Stimulated activated naive B cell treated with anti-CD40 and anti-IgM and Interleukin-4, amounts not matched to agents 10 μg/mL and 1 μg/mL and 100 μg/mL, for 72 hours (primary cell): ENCODE measurements at regions not wholly inside any gene's neighbourhood (a gene's known extent, or its start where the extent isn't known, plus 50 kb on each side); places are given as distances from the start of the nearest gene placed in this dataset.

Experiments
- ATAC-seq, 2 donors: fragments of 150-1000 bp; cut with Tn5 transposase; replicated peaks; 2 replicates each; pipeline ENCODE4 v1.10.0; 2021; ENCODE audit warnings: moderate library complexity in 1 of 2
- DNase-seq: peaks from one replicate; pipeline ENCODE4 v3.0.0; 2021
- H3K27ac Mint-ChIP-seq: one replicate; pipeline ENCODE4 v1.8.0; 2022; ENCODE audit warnings: mild to moderate bottlenecking, mixed read lengths
- H3K27me3 Mint-ChIP-seq, 2 donors: one replicate each; pipeline ENCODE4 v1.8.0; 2022; ENCODE audit warnings: mixed read lengths in 2 of 2
- H3K36me3 Mint-ChIP-seq, 2 donors: one replicate each; pipeline ENCODE4 v1.8.0; 2022; ENCODE audit warnings: mixed read lengths in 2 of 2, mild to moderate bottlenecking in 1 of 2
- H3K4me1 Mint-ChIP-seq, 2 donors: one replicate each; pipeline ENCODE4 v1.8.0; 2022; ENCODE audit warnings: mixed read lengths in 2 of 2, mild to moderate bottlenecking in 1 of 2
- H3K4me3 Mint-ChIP-seq, 2 donors: one replicate each; pipeline ENCODE4 v1.8.0; 2022; ENCODE audit warnings: mild to moderate bottlenecking in 2 of 2, mixed read lengths in 2 of 2, moderate library complexity in 1 of 2
- H3K9me3 Mint-ChIP-seq, 2 donors: one replicate each; pipeline ENCODE4 v1.8.0; 2022; ENCODE audit warnings: mixed read lengths in 2 of 2, mild to moderate bottlenecking in 1 of 2

DNA sequence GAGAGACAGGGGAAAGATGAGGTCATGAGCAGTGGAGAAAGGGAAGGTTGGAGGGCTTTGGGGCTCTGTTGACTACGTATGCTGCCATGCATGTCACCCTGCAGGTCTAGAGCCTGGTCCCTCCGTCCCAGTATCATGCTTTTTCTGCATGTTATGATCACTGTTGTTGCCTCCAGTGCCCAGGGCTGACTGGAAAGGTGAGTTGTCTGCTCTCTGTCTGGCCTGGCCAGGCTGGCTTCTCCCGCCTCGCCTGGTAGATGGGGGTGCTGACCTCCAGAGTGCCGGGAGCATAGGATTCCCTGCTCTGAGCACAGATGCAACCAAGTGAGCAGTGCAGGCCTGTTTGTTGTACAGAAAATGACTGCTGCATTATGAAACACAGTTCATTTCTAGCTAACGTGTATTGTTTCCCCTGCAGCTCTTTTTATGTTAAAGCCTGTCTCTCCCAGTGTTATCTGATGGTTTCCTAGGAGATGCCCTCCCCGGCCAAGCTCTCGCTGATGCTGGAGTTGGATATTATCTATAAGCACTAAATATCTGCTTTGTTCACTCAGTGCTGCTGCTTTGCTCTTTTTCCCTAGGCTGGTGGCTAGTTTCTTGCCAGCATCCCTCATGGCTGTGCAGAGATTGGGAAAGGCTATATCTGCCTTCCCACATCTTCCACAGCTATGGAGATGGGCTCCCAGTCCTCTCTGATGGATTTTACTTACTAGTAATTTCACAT lies 158.2 kb downstream of the TDRD15 start:
- H3K4me3 Mint-ChIP-seq, result no peak overlapping the region
- H3K27ac Mint-ChIP-seq, result no peak overlapping the region
- no peaks in the 10 kb centered on the region for H3K36me3 Mint-ChIP-seq
- no peaks in the 10 kb centered on the region for H3K9me3 Mint-ChIP-seq
- no peaks in the 10 kb centered on the region for H3K4me1 Mint-ChIP-seq
- no peak for DNase-seq
- no peak for ATAC-seq
- H3K27me3 Mint-ChIP-seq, result peaks cover 0 to 8% of the 10 kb centered on the region in 2 donors

DNA sequence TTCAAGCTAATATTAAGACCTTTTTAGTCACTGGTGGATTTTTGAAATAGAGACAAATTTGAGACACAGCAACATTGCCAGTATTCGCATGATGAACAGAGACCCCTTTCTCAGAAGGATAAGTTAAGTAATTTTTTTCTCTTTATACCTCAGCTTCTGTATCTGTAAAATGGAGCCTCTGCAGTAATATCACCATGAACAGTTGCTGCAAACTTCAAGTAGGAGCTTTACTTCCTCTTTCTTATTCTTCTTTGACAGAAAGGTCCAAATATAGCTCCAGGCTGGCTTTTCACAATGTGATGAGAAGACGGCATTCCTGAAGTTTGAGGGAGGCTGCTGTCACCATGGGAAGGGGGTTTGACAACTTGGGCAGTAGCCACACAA lies 158.7 kb downstream of the TDRD15 start:
- H3K9me3 Mint-ChIP-seq, result no peaks in the 10 kb centered on the region
- H3K4me1 Mint-ChIP-seq, result no peaks in the 10 kb centered on the region
- H3K36me3 Mint-ChIP-seq, result no peaks in the 10 kb centered on the region
- H3K27me3 Mint-ChIP-seq, result peaks cover 0 to 8% of the 10 kb centered on the region in 2 donors
- ATAC-seq (no peak), DNase-seq (no peak)
- H3K4me3 Mint-ChIP-seq, result no peak overlapping the region
- H3K27ac Mint-ChIP-seq, result no peak overlapping the region

DNA sequence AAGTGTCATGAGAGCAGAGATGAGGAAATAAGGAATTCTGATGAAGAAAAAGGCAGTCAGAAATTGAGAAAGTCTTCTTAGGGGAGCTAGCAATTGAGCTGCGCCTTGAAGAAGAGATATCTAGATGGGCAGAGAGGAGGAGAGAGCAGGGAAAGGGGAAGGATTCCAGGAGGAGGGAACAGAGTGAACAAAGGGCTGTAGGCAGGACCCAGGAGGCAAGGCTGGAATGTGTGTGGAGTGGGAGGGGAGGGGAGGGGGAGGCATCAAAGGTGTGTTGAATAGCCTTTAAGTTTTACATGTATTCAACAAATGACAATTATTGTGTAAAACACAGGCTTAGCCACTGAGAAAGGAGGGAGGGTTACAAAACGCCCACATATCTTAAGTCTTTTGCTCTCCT lies 164.5 kb downstream of the TDRD15 start:
- H3K9me3 Mint-ChIP-seq, result no peaks in the 10 kb centered on the region
- DNase-seq (no peak), ATAC-seq (no peak)
- H3K4me3 Mint-ChIP-seq, result no peak overlapping the region
- H3K4me1 Mint-ChIP-seq, result no peaks in the 10 kb centered on the region
- no peak overlapping the region for H3K27ac Mint-ChIP-seq
- H3K27me3 Mint-ChIP-seq, result peaks cover 0 to under 1% of the 10 kb centered on the region in 2 donors
- H3K36me3 Mint-ChIP-seq, result no peaks in the 10 kb centered on the region

DNA sequence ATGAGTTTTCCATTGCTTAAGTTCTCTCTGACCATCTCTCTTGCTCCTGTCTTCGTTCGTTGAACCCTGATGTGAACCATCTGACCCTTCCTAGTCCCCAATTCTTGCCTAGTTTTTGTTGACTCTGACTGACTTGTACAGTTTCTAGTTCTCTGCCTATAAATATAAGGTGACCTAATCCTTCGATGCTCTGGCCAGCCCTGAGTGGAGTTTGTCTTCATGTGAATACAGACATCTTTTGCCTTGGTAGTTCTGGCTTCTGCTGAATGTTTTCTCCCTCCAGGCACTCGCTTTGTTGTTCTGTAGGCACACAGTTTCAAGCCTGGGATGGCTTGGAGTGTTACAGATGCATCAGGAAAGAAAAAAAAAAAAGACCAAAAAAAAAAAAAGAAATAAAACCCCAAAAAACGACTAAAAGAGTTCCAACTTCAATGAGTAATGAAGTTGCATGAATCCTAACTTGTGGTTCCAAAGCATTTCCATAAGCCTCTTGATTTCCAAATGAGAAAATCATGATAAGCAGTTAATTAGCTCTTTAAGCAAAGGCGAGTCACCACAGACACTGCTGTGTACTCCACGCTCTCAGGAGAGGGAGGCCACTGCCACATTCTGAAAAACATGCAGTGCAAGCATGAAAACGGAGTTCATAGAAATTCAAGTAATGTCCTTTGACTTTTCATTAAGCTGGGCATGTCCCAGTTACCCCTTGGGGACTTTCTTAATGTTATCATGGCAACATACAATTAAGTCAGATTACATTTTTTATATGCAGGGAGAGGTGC lies 165.2 kb downstream of the TDRD15 start:
- no peaks in the 10 kb centered on the region for H3K9me3 Mint-ChIP-seq
- H3K27me3 Mint-ChIP-seq, result no peaks in the 10 kb centered on the region
- DNase-seq (no peak), ATAC-seq (no peak)
- H3K4me3 Mint-ChIP-seq, result no peak overlapping the region
- no peak overlapping the region for H3K27ac Mint-ChIP-seq
- H3K36me3 Mint-ChIP-seq, result no peaks in the 10 kb centered on the region
- H3K4me1 Mint-ChIP-seq, result no peaks in the 10 kb centered on the region

DNA sequence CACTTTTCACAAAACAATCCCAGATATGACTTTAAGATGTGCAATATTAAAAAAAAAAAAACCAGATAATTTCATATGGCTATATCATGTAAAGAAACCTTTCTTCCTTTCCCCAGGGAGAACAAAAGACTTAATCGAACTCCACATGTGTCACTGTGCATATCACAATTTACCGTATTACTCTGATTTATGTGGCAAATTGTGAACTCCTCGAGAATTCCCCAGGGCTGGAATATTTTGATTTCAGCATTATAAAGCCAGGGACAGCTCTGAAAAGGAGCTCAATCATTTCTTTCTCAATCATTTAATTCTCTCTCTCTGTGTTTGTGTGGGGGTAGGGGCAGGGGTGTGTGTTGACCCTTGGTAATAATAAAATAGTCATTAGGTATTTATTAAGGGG lies 165.8 kb downstream of the TDRD15 start:
- DNase-seq (no peak), ATAC-seq (no peak)
- H3K4me3 Mint-ChIP-seq, result no peak overlapping the region
- H3K27ac Mint-ChIP-seq, result no peak overlapping the region
- no peaks in the 10 kb centered on the region for H3K36me3 Mint-ChIP-seq
- H3K27me3 Mint-ChIP-seq, result no peaks in the 10 kb centered on the region
- H3K4me1 Mint-ChIP-seq, result no peaks in the 10 kb centered on the region
- H3K9me3 Mint-ChIP-seq, result no peaks in the 10 kb centered on the region

DNA sequence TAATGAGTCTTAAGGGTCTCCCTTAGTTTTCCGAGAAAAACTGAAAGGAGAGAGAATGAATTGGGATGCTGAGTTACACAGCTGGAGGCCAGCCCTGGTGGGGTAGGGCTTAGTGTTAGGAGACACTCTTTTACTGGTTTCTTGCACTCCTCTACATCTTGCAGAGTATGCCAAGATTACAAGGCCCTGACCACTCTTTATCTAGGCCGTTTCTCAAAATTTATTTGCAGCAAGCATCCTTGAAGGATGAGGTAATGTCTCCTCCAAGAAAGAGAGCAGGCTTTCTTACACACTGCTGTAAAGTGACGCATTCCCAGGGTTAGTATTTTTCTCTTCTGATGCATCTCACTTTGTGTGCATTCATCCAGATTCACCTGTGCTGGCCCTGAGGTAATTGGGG lies 166.2 kb downstream of the TDRD15 start:
- H3K4me1 Mint-ChIP-seq, result no peaks in the 10 kb centered on the region
- no peak for ATAC-seq
- DNase-seq, result no peak
- H3K9me3 Mint-ChIP-seq, result no peaks in the 10 kb centered on the region
- no peaks in the 10 kb centered on the region for H3K36me3 Mint-ChIP-seq
- H3K27ac Mint-ChIP-seq, result no peak overlapping the region
- H3K27me3 Mint-ChIP-seq, result peaks cover 0 to 1% of the 10 kb centered on the region in 2 donors
- no peak overlapping the region for H3K4me3 Mint-ChIP-seq

DNA sequence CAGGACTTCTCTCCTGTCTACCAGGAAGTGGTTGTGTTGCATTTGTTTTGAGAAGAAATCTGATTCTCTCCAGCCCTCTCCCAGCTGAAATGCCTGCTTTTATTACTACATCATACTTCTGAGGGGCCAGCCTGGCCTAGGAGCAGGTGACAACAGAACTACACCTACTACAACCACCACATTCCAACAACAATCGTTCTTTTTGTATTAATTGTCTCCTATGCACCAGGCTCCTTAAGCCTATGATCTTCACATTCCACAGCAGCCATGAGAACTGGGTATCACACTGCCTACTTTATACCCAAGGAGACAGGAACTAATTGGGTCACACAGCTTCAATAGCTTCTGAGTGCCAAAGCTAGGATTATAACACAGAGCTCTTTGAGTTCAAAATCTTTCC lies 167.7 kb downstream of the TDRD15 start:
- Mint-ChIP-seq H3K36me3 (no peaks in the 10 kb centered on the region), H3K4me1 (no peaks in the 10 kb centered on the region), H3K27ac (no peak overlapping the region), H3K4me3 (no peak overlapping the region), H3K27me3 (peaks cover 0 to 7% of the 10 kb centered on the region in 2 donors), H3K9me3 (no peaks in the 10 kb centered on the region)
- DNase-seq (no peak), ATAC-seq (no peak)

DNA sequence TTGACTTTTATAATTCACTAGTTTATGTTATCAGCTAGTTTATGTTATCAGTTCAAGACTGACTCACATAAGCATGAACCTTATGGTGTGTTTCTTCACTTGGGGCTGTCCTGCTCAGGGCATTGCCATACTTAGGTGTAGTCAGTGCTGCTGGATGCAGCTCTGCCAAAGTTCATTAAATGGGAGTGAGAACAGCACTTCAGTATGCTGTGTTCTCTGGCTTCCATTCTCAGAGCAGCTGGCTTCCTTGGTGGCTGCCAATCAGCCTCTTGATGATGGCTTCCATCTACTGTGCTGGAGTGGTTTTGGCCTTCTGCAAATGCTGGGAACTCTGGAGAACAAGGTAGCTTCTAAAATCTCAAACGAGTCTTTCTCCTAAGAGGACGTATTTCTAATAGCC lies 170.7 kb downstream of the TDRD15 start:
- Mint-ChIP-seq H3K9me3 (no peaks in the 10 kb centered on the region), H3K36me3 (no peaks in the 10 kb centered on the region), H3K27me3 (peaks cover 4 to 7% of the 10 kb centered on the region in 2 donors), H3K4me1 (no peaks in the 10 kb centered on the region), H3K4me3 (no peak overlapping the region), H3K27ac (no peak overlapping the region)
- DNase-seq, result no peak
- no peak for ATAC-seq

DNA sequence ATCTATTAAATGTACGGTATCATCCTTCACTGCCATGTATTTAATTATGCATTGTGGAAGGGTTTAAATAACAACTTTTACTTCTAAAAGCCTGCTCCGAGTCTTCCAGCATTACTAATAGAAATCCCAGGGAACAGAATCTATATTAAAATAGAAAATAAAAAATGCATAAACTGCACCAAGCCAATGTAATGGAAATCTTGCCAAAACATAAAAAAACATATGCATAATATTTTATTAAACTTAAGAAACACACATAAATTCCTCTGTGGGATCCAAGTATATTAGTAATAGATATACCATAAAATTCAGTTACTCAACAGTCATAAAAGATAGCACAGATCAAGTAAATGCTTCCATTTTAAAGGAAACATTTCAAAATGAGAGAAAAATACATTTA lies 175.6 kb downstream of the TDRD15 start:
- no peaks in the 10 kb centered on the region for H3K9me3 Mint-ChIP-seq
- DNase-seq, result no peak
- ATAC-seq, result no peak

DNA sequence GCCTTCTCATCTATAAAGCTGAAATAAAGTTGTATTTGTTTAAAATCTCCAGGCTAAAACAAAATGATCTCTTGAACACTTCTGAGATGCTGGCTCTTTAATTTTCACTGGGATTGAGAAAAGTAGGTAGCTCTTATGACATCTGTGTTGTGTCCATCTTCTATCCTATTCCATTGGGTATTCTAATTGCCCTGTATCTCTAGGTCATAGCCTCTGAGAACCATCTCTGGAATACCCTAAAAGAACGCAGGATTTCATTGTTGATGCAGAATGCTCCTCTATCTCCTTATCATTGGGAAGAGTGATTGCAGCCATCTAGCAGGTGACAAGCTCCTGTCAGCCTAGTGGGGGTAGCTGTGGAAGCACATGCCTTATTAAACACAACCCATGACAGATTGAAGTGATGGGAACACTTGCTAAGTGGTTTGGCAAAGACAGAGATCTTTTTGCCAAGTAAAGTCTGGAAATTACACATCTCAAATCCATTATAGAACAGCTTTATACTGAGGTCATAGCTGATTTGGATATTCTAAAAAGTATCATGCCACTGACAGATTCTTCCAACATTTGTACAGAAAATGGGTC lies 178.2 kb downstream of the TDRD15 start:
- H3K9me3 Mint-ChIP-seq, result no peaks in the 10 kb centered on the region
- DNase-seq (no peak), ATAC-seq (no peak)
- H3K4me3 Mint-ChIP-seq, result no peak overlapping the region
- H3K4me1 Mint-ChIP-seq, result no peaks in the 10 kb centered on the region
- no peak overlapping the region for H3K27ac Mint-ChIP-seq
- H3K36me3 Mint-ChIP-seq, result no peaks in the 10 kb centered on the region
- H3K27me3 Mint-ChIP-seq, result peaks cover 0 to 4% of the 10 kb centered on the region in 2 donors

More for the DNA sequence above, 175.6 kb downstream of the TDRD15 start:
- Mint-ChIP-seq H3K4me3 (no peak overlapping the region), H3K27ac (no peak overlapping the region), H3K4me1 (no peaks in the 10 kb centered on the region), H3K27me3 (peaks cover 4 to 7% of the 10 kb centered on the region in 2 donors), H3K36me3 (no peaks in the 10 kb centered on the region)

DNA sequence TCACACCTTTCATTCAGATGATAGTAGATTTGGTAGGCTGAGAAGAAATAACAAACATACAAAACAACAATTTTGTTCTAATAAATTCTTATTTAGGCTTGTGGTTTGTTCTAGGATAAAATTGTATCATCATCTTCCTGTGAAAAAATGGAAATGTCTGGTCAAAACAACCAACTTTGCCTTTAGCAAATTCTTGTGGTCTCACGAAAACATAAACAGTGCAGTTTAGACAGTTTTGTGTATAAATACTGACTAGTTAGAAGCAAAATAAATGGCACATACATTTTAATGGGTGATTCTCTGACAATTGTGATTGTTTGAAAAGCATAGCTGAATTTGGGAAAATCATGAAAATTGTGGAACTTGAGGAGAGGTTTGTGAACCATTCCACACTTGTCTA lies 180.1 kb downstream of the TDRD15 start:
- no peaks in the 10 kb centered on the region for H3K27me3 Mint-ChIP-seq
- no peaks in the 10 kb centered on the region for H3K36me3 Mint-ChIP-seq
- no peaks in the 10 kb centered on the region for H3K9me3 Mint-ChIP-seq
- H3K4me3 Mint-ChIP-seq, result no peak overlapping the region
- H3K27ac Mint-ChIP-seq, result no peak overlapping the region
- DNase-seq, result no peak
- H3K4me1 Mint-ChIP-seq, result no peaks in the 10 kb centered on the region
- no peak for ATAC-seq

DNA sequence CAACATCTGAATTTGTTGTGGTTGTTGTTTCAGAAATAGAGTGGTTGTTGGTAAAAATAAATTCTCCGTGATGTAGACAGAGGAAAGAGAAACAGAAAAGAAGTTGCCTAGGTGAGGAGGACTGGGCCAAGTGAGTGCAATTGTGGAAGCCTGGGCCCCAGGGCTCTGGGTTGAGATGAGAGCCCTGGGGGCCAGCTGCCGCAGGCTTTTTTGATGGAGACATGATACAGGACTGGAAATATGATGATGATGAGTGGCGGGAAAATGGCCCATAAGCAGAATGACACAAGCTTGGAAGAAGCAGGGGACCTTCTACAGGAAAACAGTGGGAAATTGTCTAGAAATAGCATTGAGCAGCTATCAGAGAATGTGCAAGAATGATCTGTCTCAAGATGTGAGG lies 181.8 kb downstream of the TDRD15 start:
- no peaks in the 10 kb centered on the region for H3K9me3 Mint-ChIP-seq
- ATAC-seq, result no peak
- no peaks in the 10 kb centered on the region for H3K27me3 Mint-ChIP-seq

DNA sequence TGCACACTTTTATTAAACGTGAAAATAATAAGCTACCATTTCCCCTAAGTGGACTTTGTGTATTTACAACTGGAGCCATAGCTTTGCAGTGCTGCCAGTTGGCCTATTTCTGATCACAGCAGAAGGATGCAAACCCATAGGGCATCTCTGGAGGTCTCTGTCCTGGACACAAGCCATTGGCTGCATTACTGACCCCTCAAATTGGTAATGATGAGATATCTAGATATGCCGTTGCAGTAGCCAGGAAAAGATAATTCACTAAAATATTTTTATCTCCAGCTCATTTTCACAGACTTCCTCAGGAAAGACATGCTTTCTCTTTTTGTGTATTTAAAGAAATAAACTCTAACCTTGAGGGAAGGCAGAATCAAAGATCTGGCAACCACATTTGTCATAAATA lies 182.5 kb downstream of the TDRD15 start:
- Mint-ChIP-seq H3K27ac (no peak overlapping the region), H3K36me3 (no peaks in the 10 kb centered on the region), H3K4me3 (no peak overlapping the region), H3K27me3 (no peaks in the 10 kb centered on the region), H3K4me1 (no peaks in the 10 kb centered on the region), H3K9me3 (no peaks in the 10 kb centered on the region)
- DNase-seq, result no peak
- no peak for ATAC-seq

More for the DNA sequence above, 181.8 kb downstream of the TDRD15 start:
- Mint-ChIP-seq H3K4me3 (no peak overlapping the region), H3K27ac (no peak overlapping the region), H3K36me3 (no peaks in the 10 kb centered on the region), H3K4me1 (no peaks in the 10 kb centered on the region)
- DNase-seq, result no peak

DNA sequence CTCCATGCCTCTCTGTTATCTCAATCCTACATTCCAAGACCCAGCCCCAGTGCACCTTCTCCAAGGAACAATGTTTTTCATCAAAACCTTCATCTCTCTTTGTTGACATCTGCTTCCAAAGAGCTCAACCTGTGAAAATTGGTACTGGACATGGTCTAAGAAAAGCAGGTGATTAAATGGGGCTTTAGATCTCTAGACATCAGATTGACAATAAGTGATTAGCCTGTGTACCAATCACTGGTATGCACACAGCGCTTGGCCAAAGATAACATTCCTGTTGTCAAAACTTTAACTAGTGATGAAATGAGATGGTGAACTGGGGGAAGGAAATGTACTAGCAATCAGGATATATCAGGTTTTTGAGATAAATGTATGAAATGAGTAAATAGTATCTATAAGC lies 183.3 kb downstream of the TDRD15 start:
- no peaks in the 10 kb centered on the region for H3K36me3 Mint-ChIP-seq
- H3K4me1 Mint-ChIP-seq, result no peaks in the 10 kb centered on the region
- no peak for ATAC-seq
- DNase-seq, result no peak
- H3K27me3 Mint-ChIP-seq, result no peaks in the 10 kb centered on the region
- H3K9me3 Mint-ChIP-seq, result no peaks in the 10 kb centered on the region
- no peak overlapping the region for H3K4me3 Mint-ChIP-seq
- no peak overlapping the region for H3K27ac Mint-ChIP-seq

DNA sequence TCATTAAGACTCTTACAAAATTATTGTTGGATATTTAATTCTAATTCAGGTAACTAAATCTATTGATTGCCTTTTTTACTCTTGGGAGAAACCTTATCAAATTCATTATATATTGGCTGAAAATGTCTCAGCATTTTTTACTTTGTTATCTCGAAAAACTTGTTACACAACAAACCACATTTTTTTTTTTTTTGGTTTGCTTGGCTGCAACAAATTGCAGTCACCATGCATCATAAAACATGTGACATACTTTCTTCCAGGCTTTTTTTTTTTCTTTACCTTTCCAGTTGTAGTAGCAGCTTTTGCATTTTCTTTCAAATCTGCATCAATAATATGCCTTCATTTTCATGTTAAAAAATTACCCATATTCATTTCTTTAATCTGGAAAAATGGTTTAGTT lies 186.7 kb downstream of the TDRD15 start:
- Mint-ChIP-seq H3K27me3 (no peaks in the 10 kb centered on the region), H3K9me3 (no peaks in the 10 kb centered on the region), H3K4me1 (no peaks in the 10 kb centered on the region), H3K36me3 (no peaks in the 10 kb centered on the region), H3K4me3 (no peak overlapping the region), H3K27ac (no peak overlapping the region)
- ATAC-seq (no peak), DNase-seq (no peak)
